ENCODE measurements at regions not wholly inside any gene's neighbourhood (a gene's known extent, or its start where the extent isn't known, plus 50 kb on each side); places are given as distances from the start of the nearest gene placed in this dataset.
"Not testable (repeated sequence)": the region's sequence is repeated elsewhere in the genome, so short reads cannot be mapped to it uniquely, and the experiment has no call there.

- no peak for FAIRE-seq
- DNase-seq (ENCODE audit: insufficient read length, low spot score) = no peak
- TF ChIP-seq POLR2A (IDR thresholded peaks at IDR 0.05; ENCODE audit: low read depth, low read length) = no peak
Observed at GRCh38 chr2:65952966-65953761, 481.8 kb upstream of the MEIS1 start.

- TF ChIP-seq POLR2A (IDR thresholded peaks at IDR 0.05; ENCODE audit: low read depth, low read length) = no peak
- FAIRE-seq = no peak
- DNase-seq (ENCODE audit: insufficient read length, low spot score) = no peak
Observed at GRCh38 chr2:65944213-65944612, 490.7 kb upstream of the MEIS1 start.

GRCh38 chr2:65943099-65943786, 491.7 kb upstream of the MEIS1 start:
- no peak for FAIRE-seq
- no peak for TF ChIP-seq POLR2A (IDR thresholded peaks at IDR 0.05; ENCODE audit: low read depth, low read length)
- DNase-seq (ENCODE audit: insufficient read length, low spot score) = no peak

- DNase-seq (ENCODE audit: insufficient read length, low spot score) (no peak), FAIRE-seq (no peak)
- no peak for TF ChIP-seq POLR2A (IDR thresholded peaks at IDR 0.05; ENCODE audit: low read depth, low read length)
Observed at GRCh38 chr2:65940856-65941255, 494.1 kb upstream of the MEIS1 start.

- FAIRE-seq (no peak), DNase-seq (ENCODE audit: insufficient read length, low spot score) (no peak)
- no peak for TF ChIP-seq POLR2A (IDR thresholded peaks at IDR 0.05; ENCODE audit: low read depth, low read length)
Observed at GRCh38 chr2:65939687-65940086, 495.2 kb upstream of the MEIS1 start.

- DNase-seq (ENCODE audit: insufficient read length, low spot score) (no peak), FAIRE-seq (no peak)
- TF ChIP-seq POLR2A (IDR thresholded peaks at IDR 0.05; ENCODE audit: low read depth, low read length) = no peak
Observed at GRCh38 chr2:65937379-65938160, 497.4 kb upstream of the MEIS1 start.

GRCh38 chr2:65934992-65935629, 499.8 kb upstream of the MEIS1 start:
- no peak for DNase-seq (ENCODE audit: insufficient read length, low spot score)
- no peak for TF ChIP-seq POLR2A (IDR thresholded peaks at IDR 0.05; ENCODE audit: low read depth, low read length)
- FAIRE-seq = no peak

- FAIRE-seq = no peak
- no peak for TF ChIP-seq POLR2A (IDR thresholded peaks at IDR 0.05; ENCODE audit: low read depth, low read length)
- no peak for DNase-seq (ENCODE audit: insufficient read length, low spot score)
Observed at GRCh38 chr2:65932571-65932970, 500.2 kb upstream of the SPRED2 start.

GRCh38 chr2:65931056-65931455, 498.7 kb upstream of the SPRED2 start:
- no peak for TF ChIP-seq POLR2A (IDR thresholded peaks at IDR 0.05; ENCODE audit: low read depth, low read length)
- DNase-seq (ENCODE audit: insufficient read length, low spot score) (no peak), FAIRE-seq (no peak)

GRCh38 chr2:65930259-65930658, 497.9 kb upstream of the SPRED2 start:
- TF ChIP-seq POLR2A (IDR thresholded peaks at IDR 0.05; ENCODE audit: low read depth, low read length) = no peak
- DNase-seq (ENCODE audit: insufficient read length, low spot score) (no peak), FAIRE-seq (no peak)

GRCh38 chr2:65929664-65930063, 497.3 kb upstream of the SPRED2 start:
- DNase-seq (ENCODE audit: insufficient read length, low spot score); FAIRE-seq: not testable (repeated sequence)

- DNase-seq (ENCODE audit: insufficient read length, low spot score) (no peak), FAIRE-seq (no peak)
- TF ChIP-seq POLR2A (IDR thresholded peaks at IDR 0.05; ENCODE audit: low read depth, low read length) = no peak
Observed at GRCh38 chr2:65922794-65923193, 490.4 kb upstream of the SPRED2 start.

GRCh38 chr2:65922030-65922429, 489.6 kb upstream of the SPRED2 start:
- no peak for TF ChIP-seq POLR2A (IDR thresholded peaks at IDR 0.05; ENCODE audit: low read depth, low read length)
- FAIRE-seq (no peak), DNase-seq (ENCODE audit: insufficient read length, low spot score) (no peak)

- FAIRE-seq (no peak), DNase-seq (ENCODE audit: insufficient read length, low spot score) (no peak)
- no peak for TF ChIP-seq POLR2A (IDR thresholded peaks at IDR 0.05; ENCODE audit: low read depth, low read length)
Observed at GRCh38 chr2:65921116-65921515, 488.7 kb upstream of the SPRED2 start.
